Posterior vena cava (tissue), 2 donors: ENCODE measurements at regions not wholly inside any gene's neighbourhood (a gene's known extent, or its start where the extent isn't known, plus 50 kb on each side); places are given as distances from the start of the nearest gene placed in this dataset.
"Not testable (repeated sequence)": the region's sequence is repeated elsewhere in the genome, so short reads cannot be mapped to it uniquely, and the experiment has no call there.

Source experiments
- DNase-seq: peaks from one replicate; pipeline ENCODE4 v3.0.0-alpha.2; 2020; ENCODE audit warnings: low spot score
- intact Hi-C, 2 donors: fragments of 100-400 bp; cut with DNase I; formaldehyde crosslinking; loops; one replicate each; pipeline versions ENCODE4 v1.14.1 to v1.14.2; 2022 to 2023
- donor health status: DM: yes; HTN: yes; CAD: no.
- donor health status: DM: yes; HTN: yes; CAD: no.

GRCh38 chrX:9393571-9393970 is 71.3 kb upstream of the TBL1X start:
- intact Hi-C loops: no loop called here
- no peak for DNase-seq

- intact Hi-C loops: no loop called here
- DNase-seq: no peak
These were observed 70.6 kb upstream of the TBL1X start for GRCh38 chrX:9394212-9394611.

GRCh38 chrX:9396930-9397329 is 67.9 kb upstream of the TBL1X start:
- intact Hi-C loops: no loop called here
- DNase-seq: no peak

- intact Hi-C loops: no loop called here
- DNase-seq: no peak
These were observed 63.8 kb upstream of the TBL1X start for GRCh38 chrX:9401051-9401450.

GRCh38 chrX:9403374-9403773 is 61.5 kb upstream of the TBL1X start:
- intact Hi-C loops: no loop called here

GRCh38 chrX:9405635-9406034 is 59.2 kb upstream of the TBL1X start:
- DNase-seq, intact Hi-C loops: not testable (repeated sequence)

More at GRCh38 chrX:9403374-9403773, 61.5 kb upstream of the TBL1X start:
- no peak for DNase-seq

- intact Hi-C loops, DNase-seq: not testable (repeated sequence)
These were observed 54.0 kb upstream of the TBL1X start for GRCh38 chrX:9410889-9411288.

- intact Hi-C loops, DNase-seq: not testable (repeated sequence)
These were observed 53.2 kb upstream of the TBL1X start for GRCh38 chrX:9411682-9412081.

GRCh38 chrX:9414416-9414815 is 50.4 kb upstream of the TBL1X start:
- DNase-seq: no peak
- intact Hi-C loops: no loop called here
